ENCODE measurements at regions not wholly inside any gene's neighbourhood (a gene's known extent, or its start where the extent isn't known, plus 50 kb on each side); places are given as distances from the start of the nearest gene placed in this dataset.
A peak's percentile ranks its signal among the peaks of the same experiment; 100 is the strongest.

DNA sequence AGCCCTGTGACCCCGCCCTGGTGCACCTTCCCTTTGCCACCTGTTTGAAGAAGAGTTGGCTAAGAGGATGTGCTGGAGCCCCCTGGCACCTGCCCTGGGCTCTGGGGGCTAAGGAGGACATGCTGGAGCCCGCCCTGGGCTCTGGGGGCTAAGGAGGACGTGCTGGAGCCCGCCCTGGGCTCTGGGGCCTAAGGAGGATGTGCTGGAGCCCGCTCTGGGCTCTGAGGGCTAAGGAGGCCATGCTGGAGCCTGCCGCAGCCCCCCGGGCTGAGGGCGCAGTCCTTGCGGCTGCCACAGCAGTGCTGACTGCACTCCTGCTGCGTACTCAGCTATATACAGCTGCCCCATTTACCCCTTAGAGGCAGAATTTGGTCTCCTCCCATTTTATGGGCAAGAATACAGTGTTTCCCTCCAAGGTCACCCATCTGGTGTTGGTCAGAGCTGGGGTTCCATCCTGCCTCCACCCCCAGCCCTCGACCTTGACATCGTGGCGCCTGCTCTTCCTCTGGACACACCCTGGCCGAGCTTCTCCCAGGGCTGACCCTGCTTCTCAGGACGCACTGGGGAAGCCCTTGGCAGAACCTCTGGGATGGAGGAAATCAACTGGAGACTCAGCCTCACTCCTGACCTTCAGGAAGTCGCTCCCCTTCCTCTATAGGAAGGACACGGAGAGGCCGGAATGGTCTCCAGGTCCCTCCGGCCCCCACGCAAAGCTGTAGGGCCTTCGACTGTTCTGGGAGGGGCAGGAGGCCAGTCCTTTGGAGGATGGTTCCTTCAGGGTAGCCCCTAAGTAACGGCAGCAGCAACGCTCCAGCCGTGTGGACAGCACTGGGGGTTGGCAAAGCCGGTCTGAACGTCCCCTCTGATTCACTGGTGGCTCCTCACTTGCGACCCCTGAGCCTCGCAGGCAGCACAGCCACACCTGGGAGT is 65.0 kb upstream of the HPCAL1 start:
- Histone ChIP-seq H3K9me3 (ENCODE audit: control insufficient read depth in 4 of 4, low read length in 3 of 4) (no peaks in the 10 kb centered on the region), H3K27ac (ENCODE audit: low read depth in 1 of 2, low read length in 2 of 2) (no peak overlapping the region), H3K4me1 (ENCODE audit: control insufficient read depth in 4 of 4, insufficient read depth in 4 of 4, low read length in 3 of 4) (peaks cover 0 to 2% (median 0%) of the 10 kb centered on the region in 4 donors), H3K4me3 (ENCODE audit: low read depth in 1 of 3, low read length in 3 of 3) (no peak overlapping the region), H3K27me3 (ENCODE audit: control insufficient read depth in 4 of 4, insufficient read depth in 4 of 4, low read length in 3 of 4) (no peaks in the 10 kb centered on the region), H3K9ac (ENCODE audit: low read depth in 1 of 2, low read length in 2 of 2) (no peak overlapping the region), H3K36me3 (ENCODE audit: control insufficient read depth in 4 of 4, insufficient read depth in 3 of 4, low read depth in 1 of 4, low read length in 3 of 4) (no peaks in the 10 kb centered on the region)
- TF ChIP-seq, protein P1, sequence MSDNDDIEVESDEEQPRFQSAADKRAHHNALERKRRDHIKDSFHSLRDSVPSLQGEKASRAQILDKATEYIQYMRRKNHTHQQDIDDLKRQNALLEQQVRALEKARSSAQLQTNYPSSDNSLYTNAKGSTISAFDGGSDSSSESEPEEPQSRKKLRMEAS (IDR thresholded peaks at IDR 0.05) = no peak
- TF ChIP-seq NR2F2 (IDR thresholded peaks at IDR 0.05) (peak; percentile 97), HNF4A (conservative IDR thresholded peaks at IDR 0.05) (no peak), SP1 (IDR thresholded peaks at IDR 0.05) (peak; percentile 26)
- WGBS = 81% methylated on average over 28 of the region's 28 CpGs
- DNase-seq (ENCODE audit: low spot score) = no peak

DNA sequence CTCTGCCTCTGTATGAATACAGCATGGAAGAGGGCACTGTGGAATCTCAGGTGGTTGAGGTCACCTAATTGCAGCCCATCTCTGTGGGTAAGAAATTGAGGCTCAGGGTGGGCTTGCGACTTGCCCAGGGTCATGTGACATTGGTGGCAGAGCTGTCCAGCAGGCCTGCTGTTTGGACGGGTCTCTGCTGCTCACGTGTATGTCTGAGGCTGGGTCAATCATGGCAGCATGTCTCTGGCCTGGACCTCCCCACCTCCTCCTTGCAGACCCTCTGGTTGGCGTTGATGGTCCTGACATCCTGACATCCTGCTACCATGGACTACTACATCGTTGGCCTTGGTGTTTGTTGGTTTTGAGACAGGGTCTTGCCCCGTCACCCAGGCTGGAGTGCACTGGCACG is 64.3 kb upstream of the HPCAL1 start:
- WGBS = 87% methylated on average over 7 of the region's 7 CpGs
- Histone ChIP-seq H3K27ac (ENCODE audit: low read depth in 1 of 2, low read length in 2 of 2) (no peak overlapping the region), H3K4me1 (ENCODE audit: control insufficient read depth in 4 of 4, insufficient read depth in 4 of 4, low read length in 3 of 4) (peaks cover 0 to 2% (median 0%) of the 10 kb centered on the region in 4 donors), H3K9me3 (ENCODE audit: control insufficient read depth in 4 of 4, low read length in 3 of 4) (no peaks in the 10 kb centered on the region), H3K9ac (ENCODE audit: low read depth in 1 of 2, low read length in 2 of 2) (no peak overlapping the region), H3K4me3 (ENCODE audit: low read depth in 1 of 3, low read length in 3 of 3) (no peak overlapping the region), H3K36me3 (ENCODE audit: control insufficient read depth in 4 of 4, insufficient read depth in 3 of 4, low read depth in 1 of 4, low read length in 3 of 4) (no peaks in the 10 kb centered on the region), H3K27me3 (ENCODE audit: control insufficient read depth in 4 of 4, insufficient read depth in 4 of 4, low read length in 3 of 4) (no peaks in the 10 kb centered on the region)
- TF ChIP-seq FOXA2 (IDR thresholded peaks at IDR 0.05) (no peak), EGR1 (IDR thresholded peaks at IDR 0.05; ENCODE audit: low read depth in 2 of 2) (no peak), GABPA (IDR thresholded peaks at IDR 0.05 in 1 of 2, conservative IDR thresholded peaks at IDR 0.05 in 1 of 2) (no peak), JUND (IDR thresholded peaks at IDR 0.05) (no peak), HNF4G (IDR thresholded peaks at IDR 0.05) (no peak), YY1 (IDR thresholded peaks at IDR 0.05) (no peak), RXRA (IDR thresholded peaks at IDR 0.05) (no peak), HNF4A (conservative IDR thresholded peaks at IDR 0.05) (no peak), TAF1 (conservative IDR thresholded peaks at IDR 0.05) (no peak), SP1 (IDR thresholded peaks at IDR 0.05) (no peak), FOXA1 (IDR thresholded peaks at IDR 0.05) (no peak), RAD21 (IDR thresholded peaks at IDR 0.05) (no peak), NR2F2 (IDR thresholded peaks at IDR 0.05) (no peak)
- TF ChIP-seq, protein P2, sequence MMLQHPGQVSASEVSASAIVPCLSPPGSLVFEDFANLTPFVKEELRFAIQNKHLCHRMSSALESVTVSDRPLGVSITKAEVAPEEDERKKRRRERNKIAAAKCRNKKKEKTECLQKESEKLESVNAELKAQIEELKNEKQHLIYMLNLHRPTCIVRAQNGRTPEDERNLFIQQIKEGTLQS (IDR thresholded peaks at IDR 0.05) = no peak
- TF ChIP-seq, protein P3, sequence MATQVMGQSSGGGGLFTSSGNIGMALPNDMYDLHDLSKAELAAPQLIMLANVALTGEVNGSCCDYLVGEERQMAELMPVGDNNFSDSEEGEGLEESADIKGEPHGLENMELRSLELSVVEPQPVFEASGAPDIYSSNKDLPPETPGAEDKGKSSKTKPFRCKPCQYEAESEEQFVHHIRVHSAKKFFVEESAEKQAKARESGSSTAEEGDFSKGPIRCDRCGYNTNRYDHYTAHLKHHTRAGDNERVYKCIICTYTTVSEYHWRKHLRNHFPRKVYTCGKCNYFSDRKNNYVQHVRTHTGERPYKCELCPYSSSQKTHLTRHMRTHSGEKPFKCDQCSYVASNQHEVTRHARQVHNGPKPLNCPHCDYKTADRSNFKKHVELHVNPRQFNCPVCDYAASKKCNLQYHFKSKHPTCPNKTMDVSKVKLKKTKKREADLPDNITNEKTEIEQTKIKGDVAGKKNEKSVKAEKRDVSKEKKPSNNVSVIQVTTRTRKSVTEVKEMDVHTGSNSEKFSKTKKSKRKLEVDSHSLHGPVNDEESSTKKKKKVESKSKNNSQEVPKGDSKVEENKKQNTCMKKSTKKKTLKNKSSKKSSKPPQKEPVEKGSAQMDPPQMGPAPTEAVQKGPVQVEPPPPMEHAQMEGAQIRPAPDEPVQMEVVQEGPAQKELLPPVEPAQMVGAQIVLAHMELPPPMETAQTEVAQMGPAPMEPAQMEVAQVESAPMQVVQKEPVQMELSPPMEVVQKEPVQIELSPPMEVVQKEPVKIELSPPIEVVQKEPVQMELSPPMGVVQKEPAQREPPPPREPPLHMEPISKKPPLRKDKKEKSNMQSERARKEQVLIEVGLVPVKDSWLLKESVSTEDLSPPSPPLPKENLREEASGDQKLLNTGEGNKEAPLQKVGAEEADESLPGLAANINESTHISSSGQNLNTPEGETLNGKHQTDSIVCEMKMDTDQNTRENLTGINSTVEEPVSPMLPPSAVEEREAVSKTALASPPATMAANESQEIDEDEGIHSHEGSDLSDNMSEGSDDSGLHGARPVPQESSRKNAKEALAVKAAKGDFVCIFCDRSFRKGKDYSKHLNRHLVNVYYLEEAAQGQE (IDR thresholded peaks at IDR 0.05) = no peak
- TF ChIP-seq, protein P4, sequence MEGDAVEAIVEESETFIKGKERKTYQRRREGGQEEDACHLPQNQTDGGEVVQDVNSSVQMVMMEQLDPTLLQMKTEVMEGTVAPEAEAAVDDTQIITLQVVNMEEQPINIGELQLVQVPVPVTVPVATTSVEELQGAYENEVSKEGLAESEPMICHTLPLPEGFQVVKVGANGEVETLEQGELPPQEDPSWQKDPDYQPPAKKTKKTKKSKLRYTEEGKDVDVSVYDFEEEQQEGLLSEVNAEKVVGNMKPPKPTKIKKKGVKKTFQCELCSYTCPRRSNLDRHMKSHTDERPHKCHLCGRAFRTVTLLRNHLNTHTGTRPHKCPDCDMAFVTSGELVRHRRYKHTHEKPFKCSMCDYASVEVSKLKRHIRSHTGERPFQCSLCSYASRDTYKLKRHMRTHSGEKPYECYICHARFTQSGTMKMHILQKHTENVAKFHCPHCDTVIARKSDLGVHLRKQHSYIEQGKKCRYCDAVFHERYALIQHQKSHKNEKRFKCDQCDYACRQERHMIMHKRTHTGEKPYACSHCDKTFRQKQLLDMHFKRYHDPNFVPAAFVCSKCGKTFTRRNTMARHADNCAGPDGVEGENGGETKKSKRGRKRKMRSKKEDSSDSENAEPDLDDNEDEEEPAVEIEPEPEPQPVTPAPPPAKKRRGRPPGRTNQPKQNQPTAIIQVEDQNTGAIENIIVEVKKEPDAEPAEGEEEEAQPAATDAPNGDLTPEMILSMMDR (IDR thresholded peaks at IDR 0.05; ENCODE audit: low read depth, low read length, missing input control) = no peak
- TF ChIP-seq, protein P1 (IDR thresholded peaks at IDR 0.05) = no peak
- TF ChIP-seq, protein P5, sequence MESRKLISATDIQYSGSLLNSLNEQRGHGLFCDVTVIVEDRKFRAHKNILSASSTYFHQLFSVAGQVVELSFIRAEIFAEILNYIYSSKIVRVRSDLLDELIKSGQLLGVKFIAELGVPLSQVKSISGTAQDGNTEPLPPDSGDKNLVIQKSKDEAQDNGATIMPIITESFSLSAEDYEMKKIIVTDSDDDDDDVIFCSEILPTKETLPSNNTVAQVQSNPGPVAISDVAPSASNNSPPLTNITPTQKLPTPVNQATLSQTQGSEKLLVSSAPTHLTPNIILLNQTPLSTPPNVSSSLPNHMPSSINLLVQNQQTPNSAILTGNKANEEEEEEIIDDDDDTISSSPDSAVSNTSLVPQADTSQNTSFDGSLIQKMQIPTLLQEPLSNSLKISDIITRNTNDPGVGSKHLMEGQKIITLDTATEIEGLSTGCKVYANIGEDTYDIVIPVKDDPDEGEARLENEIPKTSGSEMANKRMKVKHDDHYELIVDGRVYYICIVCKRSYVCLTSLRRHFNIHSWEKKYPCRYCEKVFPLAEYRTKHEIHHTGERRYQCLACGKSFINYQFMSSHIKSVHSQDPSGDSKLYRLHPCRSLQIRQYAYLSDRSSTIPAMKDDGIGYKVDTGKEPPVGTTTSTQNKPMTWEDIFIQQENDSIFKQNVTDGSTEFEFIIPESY (IDR thresholded peaks at IDR 0.05) = no peak
- DNase-seq (ENCODE audit: low spot score) = no peak

Measured in liver (tissue), 8 donors.